Suprapubic skin (tissue), 4 donors: ENCODE measurements at regions not wholly inside any gene's neighbourhood (a gene's known extent, or its start where the extent isn't known, plus 50 kb on each side); places are given as distances from the start of the nearest gene placed in this dataset.

Source experiments
- DNase-seq, 2 donors: peaks; one replicate each; pipeline ENCODE4 v3.0.0-alpha.2; 2019; ENCODE audit warnings: low spot score in 2 of 2
- H3K27ac ChIP-seq: fragments of 200-600 bp; sonication (generic); one replicate; pipeline ENCODE4 v1.5.1; 2019
- H3K27me3 ChIP-seq: fragments of 200-600 bp; sonication (generic); one replicate; pipeline ENCODE4 v1.5.1; 2019
- H3K36me3 ChIP-seq: fragments of 200-600 bp; sonication (generic); one replicate; pipeline ENCODE4 v1.5.1; 2019
- H3K4me1 ChIP-seq: fragments of 200-600 bp; sonication (generic); one replicate; pipeline ENCODE4 v1.5.1; 2019
- H3K4me3 ChIP-seq: fragments of 200-600 bp; sonication (generic); one replicate; pipeline ENCODE4 v1.5.1; 2019; ENCODE audit warnings: mild to moderate bottlenecking
- H3K9me3 ChIP-seq: fragments of 200-600 bp; sonication (generic); one replicate; pipeline ENCODE4 v1.5.1; 2019
- CTCF ChIP-seq, 2 donors: fragments of 200-600 bp in 1 of 2; fragments of 450-650 bp in 1 of 2; sonication (generic) in 1 of 2; IDR thresholded peaks; one replicate each; pipeline ENCODE4 v1.5.1; 2016 to 2019; ENCODE audit warnings: antibody characterized with exemption in 2 of 2, mild to moderate bottlenecking in 1 of 2, moderate library complexity in 1 of 2
- EP300 ChIP-seq: sonication (generic); formaldehyde crosslinking; IDR thresholded peaks from one replicate; pipeline ENCODE4 v1.6.1; 2017; ENCODE audit warnings: antibody characterized with exemption
- POLR2A ChIP-seq, 2 donors: fragments of 450-650 bp; IDR thresholded peaks; one replicate each; pipeline ENCODE4 v1.6.1; 2017; ENCODE audit warnings: antibody characterized with exemption in 2 of 2, mild to moderate bottlenecking in 2 of 2, moderate library complexity in 2 of 2
- POLR2AphosphoS5 ChIP-seq, 3 donors: sonication (generic); formaldehyde crosslinking; IDR thresholded peaks; one replicate each; pipeline ENCODE4 v1.6.1; 2017; ENCODE audit warnings: antibody characterized with exemption in 3 of 3
- WGBS: methylation state at CpG from one replicate; pipeline ENCODE4 v1.1.5; 2018; 5-methylcytosine and 5-hydroxymethylcytosine counted together

GRCh38 chr5:155097995-155098394 is 84.4 kb downstream of the KIF4B start:
- DNase-seq, result no peak
- H3K4me3 ChIP-seq, result no peak overlapping the region
- no peaks in the 10 kb centered on the region for H3K36me3 ChIP-seq
- WGBS, result 66% methylated on average over 2 of the region's 2 CpGs
- no peak overlapping the region for H3K27ac ChIP-seq
- H3K4me1 ChIP-seq, result no peaks in the 10 kb centered on the region
- H3K9me3 ChIP-seq, result no peaks in the 10 kb centered on the region
- TF ChIP-seq POLR2AphosphoS5 (IDR thresholded peaks at IDR 0.05) (no peak), EP300 (no peak), CTCF (IDR thresholded peaks at IDR 0.05) (no peak), POLR2A (IDR thresholded peaks at IDR 0.05) (no peak)
- H3K27me3 ChIP-seq, result no peaks in the 10 kb centered on the region

- no peaks in the 10 kb centered on the region for H3K36me3 ChIP-seq
- no peaks in the 10 kb centered on the region for H3K27me3 ChIP-seq
- DNase-seq, result no peak
- H3K27ac ChIP-seq, result no peak overlapping the region
- H3K4me1 ChIP-seq, result no peaks in the 10 kb centered on the region
- no peak overlapping the region for H3K4me3 ChIP-seq
- H3K9me3 ChIP-seq, result no peaks in the 10 kb centered on the region
- WGBS, result 63% methylated on average over 1 of the region's 1 CpG
- TF ChIP-seq CTCF (IDR thresholded peaks at IDR 0.05) (no peak), POLR2AphosphoS5 (IDR thresholded peaks at IDR 0.05) (no peak), EP300 (no peak), POLR2A (IDR thresholded peaks at IDR 0.05) (no peak)
These were observed 84.9 kb downstream of the KIF4B start for GRCh38 chr5:155098433-155098832.

- Histone ChIP-seq H3K27ac (no peak overlapping the region), H3K4me3 (no peak overlapping the region), H3K27me3 (no peaks in the 10 kb centered on the region), H3K9me3 (no peaks in the 10 kb centered on the region), H3K4me1 (no peaks in the 10 kb centered on the region), H3K36me3 (no peaks in the 10 kb centered on the region)
- TF ChIP-seq POLR2AphosphoS5 (IDR thresholded peaks at IDR 0.05) (no peak), CTCF (IDR thresholded peaks at IDR 0.05) (no peak), EP300 (no peak), POLR2A (IDR thresholded peaks at IDR 0.05) (no peak)
- DNase-seq, result no peak
- WGBS, result 42% methylated on average over 2 of the region's 2 CpGs
These were observed 88.1 kb downstream of the KIF4B start for GRCh38 chr5:155101697-155102096.

- TF ChIP-seq POLR2AphosphoS5 (IDR thresholded peaks at IDR 0.05) (no peak), CTCF (IDR thresholded peaks at IDR 0.05) (no peak), EP300 (no peak), POLR2A (IDR thresholded peaks at IDR 0.05) (no peak)
- 63% methylated on average over 4 of the region's 4 CpGs for WGBS
- Histone ChIP-seq H3K36me3 (no peaks in the 10 kb centered on the region), H3K27me3 (no peaks in the 10 kb centered on the region), H3K9me3 (no peaks in the 10 kb centered on the region), H3K4me3 (no peak overlapping the region), H3K4me1 (no peaks in the 10 kb centered on the region), H3K27ac (no peak overlapping the region)
- no peak for DNase-seq
These were observed 89.6 kb downstream of the KIF4B start for GRCh38 chr5:155103146-155103545.

- DNase-seq, result no peak
- Histone ChIP-seq H3K27me3 (no peaks in the 10 kb centered on the region), H3K4me3 (no peak overlapping the region), H3K36me3 (no peaks in the 10 kb centered on the region), H3K4me1 (no peaks in the 10 kb centered on the region), H3K9me3 (no peaks in the 10 kb centered on the region), H3K27ac (no peak overlapping the region)
- WGBS, result 71% methylated on average over 2 of the region's 2 CpGs
- TF ChIP-seq POLR2AphosphoS5 (IDR thresholded peaks at IDR 0.05), result no peak
- TF ChIP-seq POLR2A (IDR thresholded peaks at IDR 0.05), result no peak
- no peak for TF ChIP-seq CTCF (IDR thresholded peaks at IDR 0.05)
These were observed 90.9 kb downstream of the KIF4B start for GRCh38 chr5:155104441-155104840.
